ENCODE measurements at regions not wholly inside any gene's neighbourhood (a gene's known extent, or its start where the extent isn't known, plus 50 kb on each side); places are given as distances from the start of the nearest gene placed in this dataset.

DNA sequence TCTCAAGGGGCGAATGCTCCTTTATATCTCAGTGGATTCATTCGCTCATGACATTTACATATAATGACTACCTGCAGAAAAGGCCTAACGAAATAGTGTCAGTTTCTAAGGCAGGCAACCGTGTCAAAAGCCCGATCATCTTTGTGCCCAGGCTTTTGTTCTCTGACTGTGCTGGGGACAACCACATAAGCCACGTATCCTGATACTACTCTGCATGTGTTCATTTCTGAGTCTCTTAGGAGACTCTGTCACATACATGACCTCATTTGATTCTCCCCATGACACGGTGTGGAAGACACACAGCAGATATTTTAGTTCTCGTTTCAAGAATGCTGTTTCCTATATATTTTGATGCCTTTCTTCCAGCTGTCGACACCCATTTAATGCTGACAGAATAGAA lies 598.5 kb downstream of the BNC2 start:
- TF ChIP-seq, protein P1, sequence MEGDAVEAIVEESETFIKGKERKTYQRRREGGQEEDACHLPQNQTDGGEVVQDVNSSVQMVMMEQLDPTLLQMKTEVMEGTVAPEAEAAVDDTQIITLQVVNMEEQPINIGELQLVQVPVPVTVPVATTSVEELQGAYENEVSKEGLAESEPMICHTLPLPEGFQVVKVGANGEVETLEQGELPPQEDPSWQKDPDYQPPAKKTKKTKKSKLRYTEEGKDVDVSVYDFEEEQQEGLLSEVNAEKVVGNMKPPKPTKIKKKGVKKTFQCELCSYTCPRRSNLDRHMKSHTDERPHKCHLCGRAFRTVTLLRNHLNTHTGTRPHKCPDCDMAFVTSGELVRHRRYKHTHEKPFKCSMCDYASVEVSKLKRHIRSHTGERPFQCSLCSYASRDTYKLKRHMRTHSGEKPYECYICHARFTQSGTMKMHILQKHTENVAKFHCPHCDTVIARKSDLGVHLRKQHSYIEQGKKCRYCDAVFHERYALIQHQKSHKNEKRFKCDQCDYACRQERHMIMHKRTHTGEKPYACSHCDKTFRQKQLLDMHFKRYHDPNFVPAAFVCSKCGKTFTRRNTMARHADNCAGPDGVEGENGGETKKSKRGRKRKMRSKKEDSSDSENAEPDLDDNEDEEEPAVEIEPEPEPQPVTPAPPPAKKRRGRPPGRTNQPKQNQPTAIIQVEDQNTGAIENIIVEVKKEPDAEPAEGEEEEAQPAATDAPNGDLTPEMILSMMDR (IDR thresholded peaks at IDR 0.05): no peak
- TF ChIP-seq IRF2 (CRISPR knock-in tag; IDR thresholded peaks at IDR 0.05; ENCODE audit: borderline replicate concordance, low read depth) (no peak), SP1 (CRISPR knock-in tag; conservative IDR thresholded peaks at IDR 0.05) (no peak), TCF7 (CRISPR knock-in tag; IDR thresholded peaks at IDR 0.05; ENCODE audit: low read depth) (no peak), ZNF423 (CRISPR knock-in tag; IDR thresholded peaks at IDR 0.05) (no peak), NFYB (CRISPR knock-in tag; conservative IDR thresholded peaks at IDR 0.05; ENCODE audit: low read depth) (no peak), ELF4 (CRISPR knock-in tag; IDR thresholded peaks at IDR 0.05; ENCODE audit: low read depth) (no peak)
- TF ChIP-seq, protein P2, sequence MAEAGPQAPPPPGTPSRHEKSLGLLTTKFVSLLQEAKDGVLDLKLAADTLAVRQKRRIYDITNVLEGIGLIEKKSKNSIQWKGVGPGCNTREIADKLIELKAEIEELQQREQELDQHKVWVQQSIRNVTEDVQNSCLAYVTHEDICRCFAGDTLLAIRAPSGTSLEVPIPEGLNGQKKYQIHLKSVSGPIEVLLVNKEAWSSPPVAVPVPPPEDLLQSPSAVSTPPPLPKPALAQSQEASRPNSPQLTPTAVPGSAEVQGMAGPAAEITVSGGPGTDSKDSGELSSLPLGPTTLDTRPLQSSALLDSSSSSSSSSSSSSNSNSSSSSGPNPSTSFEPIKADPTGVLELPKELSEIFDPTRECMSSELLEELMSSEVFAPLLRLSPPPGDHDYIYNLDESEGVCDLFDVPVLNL (CRISPR knock-in tag; IDR thresholded peaks at IDR 0.05; ENCODE audit: borderline replicate concordance, low read depth): no peak
- TF ChIP-seq, protein P3, sequence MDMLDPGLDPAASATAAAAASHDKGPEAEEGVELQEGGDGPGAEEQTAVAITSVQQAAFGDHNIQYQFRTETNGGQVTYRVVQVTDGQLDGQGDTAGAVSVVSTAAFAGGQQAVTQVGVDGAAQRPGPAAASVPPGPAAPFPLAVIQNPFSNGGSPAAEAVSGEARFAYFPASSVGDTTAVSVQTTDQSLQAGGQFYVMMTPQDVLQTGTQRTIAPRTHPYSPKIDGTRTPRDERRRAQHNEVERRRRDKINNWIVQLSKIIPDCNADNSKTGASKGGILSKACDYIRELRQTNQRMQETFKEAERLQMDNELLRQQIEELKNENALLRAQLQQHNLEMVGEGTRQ (CRISPR knock-in tag; IDR thresholded peaks at IDR 0.05): no peak
- TF ChIP-seq, protein P4, sequence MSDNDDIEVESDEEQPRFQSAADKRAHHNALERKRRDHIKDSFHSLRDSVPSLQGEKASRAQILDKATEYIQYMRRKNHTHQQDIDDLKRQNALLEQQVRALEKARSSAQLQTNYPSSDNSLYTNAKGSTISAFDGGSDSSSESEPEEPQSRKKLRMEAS (CRISPR knock-in tag; IDR thresholded peaks at IDR 0.05): no peak
